Activated CD8-positive, alpha-beta memory T cell treated with anti-CD3 and anti-CD28 coated beads for 1 hour (primary cell): ENCODE measurements at regions not wholly inside any gene's neighbourhood (a gene's known extent, or its start where the extent isn't known, plus 50 kb on each side); places are given as distances from the start of the nearest gene placed in this dataset.
"Not testable (repeated sequence)": the region's sequence is repeated elsewhere in the genome, so short reads cannot be mapped to it uniquely, and the experiment has no call there.

Source experiments
- DNase-seq, 2 donors: peaks; one replicate each; pipeline ENCODE4 v3.0.0-alpha.2; 2020; ENCODE audit warnings: low read depth in 1 of 2; ENCODE audit errors: extremely low read depth in 1 of 2

DNA sequence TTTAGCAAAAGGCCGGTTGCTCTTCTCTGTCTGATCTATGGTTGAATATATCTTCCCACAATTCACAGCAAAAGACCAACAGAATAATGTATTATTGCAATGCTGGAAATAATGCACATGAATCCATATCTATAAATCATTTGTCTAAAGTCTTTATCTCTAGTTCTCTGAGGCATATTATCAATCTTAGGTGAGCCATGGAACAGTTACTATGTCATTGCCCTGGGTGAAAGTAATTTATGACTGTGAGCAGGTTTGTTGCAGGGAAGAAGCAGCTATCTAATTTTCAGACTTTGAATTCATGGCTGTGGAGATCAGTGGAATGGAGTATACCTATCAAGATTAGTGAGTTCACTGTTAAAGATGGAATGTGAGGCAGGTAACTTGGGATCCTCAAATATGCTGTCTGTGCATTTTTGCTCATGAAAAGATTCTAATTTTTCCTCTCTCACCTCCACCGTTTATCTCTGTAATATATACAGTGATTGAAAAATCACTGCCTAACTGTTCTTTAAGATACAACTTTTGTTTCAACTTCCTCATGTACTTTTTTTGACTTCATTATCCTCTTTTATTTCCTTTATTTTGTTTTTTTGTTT is 256.8 kb upstream of the ARSJ start:
- DNase-seq = no peak

- no peak for DNase-seq
Observed at GRCh38 chr4:114237997-114238396, 258.6 kb upstream of the ARSJ start.

GRCh38 chr4:114249561-114249960 is 270.1 kb upstream of the ARSJ start:
- no peak for DNase-seq

DNA sequence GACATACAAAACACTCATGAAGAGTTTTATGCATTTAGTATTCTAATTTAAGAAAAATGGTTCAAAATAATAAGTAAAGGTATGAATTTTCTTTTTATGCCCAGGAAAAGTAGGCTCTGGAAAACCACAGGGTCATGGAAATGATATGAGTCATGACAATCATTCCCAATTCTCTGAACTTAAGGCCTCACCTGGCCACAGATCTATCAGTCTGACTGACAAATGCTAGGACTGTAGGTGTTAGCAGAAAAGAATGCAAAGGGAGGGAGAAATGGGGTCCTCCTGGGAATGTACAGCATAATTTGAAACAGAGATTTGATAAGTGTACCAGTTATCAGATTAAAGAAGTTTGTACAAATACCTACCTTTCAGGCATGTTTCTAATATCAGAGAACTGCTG is 270.5 kb upstream of the ARSJ start:
- no peak for DNase-seq

GRCh38 chr4:114250439-114250891 is 271.0 kb upstream of the ARSJ start:
- no peak for DNase-seq

- DNase-seq = no peak
Observed at GRCh38 chr4:114251020-114251419, 271.6 kb upstream of the ARSJ start.

DNA sequence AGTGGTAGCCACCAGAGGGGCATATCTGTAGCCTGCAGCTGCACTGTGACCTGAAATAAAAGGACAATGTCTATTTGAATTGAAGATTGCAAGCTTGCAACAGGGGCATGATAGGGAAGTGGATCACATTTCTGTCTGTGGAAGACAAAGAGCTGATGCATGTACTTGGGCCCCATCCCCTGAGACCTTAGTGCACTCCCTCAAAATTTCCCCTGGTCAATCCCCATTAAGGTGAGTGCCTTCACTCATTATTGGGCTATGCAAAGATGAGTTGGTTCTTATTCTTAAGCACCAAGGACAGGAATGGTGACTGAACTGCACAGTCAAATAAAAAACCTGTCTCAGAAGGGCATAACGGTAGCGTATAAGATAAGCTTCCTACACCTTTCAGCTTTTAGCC is 273.1 kb upstream of the ARSJ start:
- no peak for DNase-seq

- no peak for DNase-seq
Observed at GRCh38 chr4:114257501-114257900, 278.1 kb upstream of the ARSJ start.

GRCh38 chr4:114262421-114262820 is 283.0 kb upstream of the ARSJ start:
- not testable (repeated sequence) for DNase-seq

GRCh38 chr4:114263233-114263632 is 283.8 kb upstream of the ARSJ start:
- DNase-seq = no peak

DNA sequence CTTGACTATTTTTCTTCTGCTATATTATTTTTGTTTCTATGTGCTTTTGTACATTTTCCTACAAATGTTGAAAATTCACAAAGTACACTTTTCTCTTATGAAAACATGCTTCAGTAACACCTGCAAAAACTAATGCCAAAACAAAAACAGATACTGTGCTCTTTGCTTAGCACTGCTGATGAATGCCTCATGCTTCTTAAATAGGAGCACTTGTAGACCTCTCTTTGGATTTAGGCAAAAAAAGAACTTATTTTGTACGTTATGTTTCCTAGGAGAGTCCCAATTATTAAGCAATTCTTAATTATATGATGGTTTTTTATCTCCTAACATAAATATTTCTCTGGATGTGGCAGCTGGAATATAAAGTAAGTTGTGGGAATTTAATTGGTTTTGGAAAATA is 285.0 kb upstream of the ARSJ start:
- no peak for DNase-seq

GRCh38 chr4:114264877-114265291 is 285.4 kb upstream of the ARSJ start:
- DNase-seq = no peak

DNA sequence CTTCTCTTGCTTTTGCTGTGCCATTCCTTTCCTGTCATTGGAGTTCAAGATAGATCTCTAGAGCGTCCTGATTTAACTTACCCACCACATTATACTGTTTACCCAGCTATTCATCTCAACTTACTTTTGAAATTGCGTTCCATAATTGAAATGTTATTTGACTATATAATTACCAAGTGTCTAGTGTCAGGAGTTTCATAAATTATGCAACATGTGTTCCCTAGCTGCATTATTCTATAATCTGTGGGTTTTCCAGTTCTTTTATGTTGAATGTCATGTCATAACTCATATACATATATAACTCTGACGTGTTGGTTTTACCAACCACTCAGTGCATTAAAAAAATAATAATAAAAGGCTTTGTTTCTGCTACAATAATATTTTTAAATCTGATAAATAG is 285.9 kb upstream of the ARSJ start:
- no peak for DNase-seq

DNA sequence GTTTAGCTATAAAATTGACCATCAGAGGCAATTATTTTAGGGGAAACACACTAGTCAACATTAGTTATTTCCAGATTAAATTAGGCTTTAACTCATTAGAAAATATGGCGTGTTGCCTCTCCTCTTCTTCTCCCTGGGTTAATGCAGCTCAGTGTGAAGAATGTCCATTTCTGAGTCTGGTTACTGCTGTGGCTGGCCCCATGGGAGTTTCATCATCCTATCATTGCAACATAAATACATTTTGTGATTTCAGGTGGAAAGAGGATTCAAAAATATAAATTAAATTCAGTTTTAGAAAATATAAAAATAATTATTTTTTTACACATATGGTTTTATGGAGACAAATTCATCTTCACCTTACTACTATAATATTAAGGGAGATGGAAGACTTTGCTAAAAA is 288.5 kb upstream of the ARSJ start:
- no peak for DNase-seq

- DNase-seq = no peak
Observed at GRCh38 chr4:114271031-114271430, 291.6 kb upstream of the ARSJ start.

- no peak for DNase-seq
Observed at GRCh38 chr4:114272226-114272625, 292.8 kb upstream of the ARSJ start.

- DNase-seq = no peak
Observed at GRCh38 chr4:114273238-114273637, 293.8 kb upstream of the ARSJ start.

DNA sequence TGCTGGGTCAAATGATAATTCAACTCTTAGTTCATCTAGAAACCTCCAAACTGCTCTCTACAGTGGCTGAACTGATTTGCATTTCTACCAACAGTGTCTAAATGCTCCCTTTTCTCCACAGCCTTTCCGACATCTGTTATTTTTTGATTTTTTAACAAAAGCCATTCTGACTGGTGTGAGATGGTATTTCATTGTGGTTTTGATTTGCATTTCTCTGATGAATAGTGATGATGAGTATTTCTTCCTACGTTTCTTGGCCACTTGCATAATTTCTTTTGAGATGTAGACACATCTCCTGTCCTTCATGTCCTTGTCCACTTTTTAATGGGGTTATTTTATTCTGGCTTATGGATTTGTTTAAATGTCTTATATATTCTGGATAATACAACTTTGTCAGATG is 298.2 kb upstream of the ARSJ start:
- DNase-seq = no peak

DNA sequence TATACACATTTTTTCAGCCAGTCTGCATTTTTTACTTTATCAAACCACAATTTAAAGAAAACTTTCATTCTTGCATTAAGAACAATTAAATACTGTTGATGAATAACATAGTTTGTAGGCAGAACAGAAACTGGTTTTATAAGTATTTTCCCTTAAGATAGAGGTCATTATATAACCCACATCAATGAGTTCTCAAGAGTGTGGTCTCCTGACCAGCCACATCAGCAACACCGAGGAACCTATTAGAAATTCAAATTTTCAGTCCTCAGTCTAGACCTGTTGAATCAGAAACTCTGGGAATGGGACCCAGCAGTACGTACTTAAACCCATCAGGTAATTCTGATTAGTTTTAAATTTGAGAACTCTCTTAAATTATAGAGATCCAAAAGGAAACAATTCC is 299.6 kb upstream of the ARSJ start:
- no peak for DNase-seq

GRCh38 chr4:114279711-114280110 is 300.3 kb upstream of the ARSJ start:
- no peak for DNase-seq

GRCh38 chr4:114280645-114281044 is 301.2 kb upstream of the ARSJ start:
- DNase-seq = no peak

DNA sequence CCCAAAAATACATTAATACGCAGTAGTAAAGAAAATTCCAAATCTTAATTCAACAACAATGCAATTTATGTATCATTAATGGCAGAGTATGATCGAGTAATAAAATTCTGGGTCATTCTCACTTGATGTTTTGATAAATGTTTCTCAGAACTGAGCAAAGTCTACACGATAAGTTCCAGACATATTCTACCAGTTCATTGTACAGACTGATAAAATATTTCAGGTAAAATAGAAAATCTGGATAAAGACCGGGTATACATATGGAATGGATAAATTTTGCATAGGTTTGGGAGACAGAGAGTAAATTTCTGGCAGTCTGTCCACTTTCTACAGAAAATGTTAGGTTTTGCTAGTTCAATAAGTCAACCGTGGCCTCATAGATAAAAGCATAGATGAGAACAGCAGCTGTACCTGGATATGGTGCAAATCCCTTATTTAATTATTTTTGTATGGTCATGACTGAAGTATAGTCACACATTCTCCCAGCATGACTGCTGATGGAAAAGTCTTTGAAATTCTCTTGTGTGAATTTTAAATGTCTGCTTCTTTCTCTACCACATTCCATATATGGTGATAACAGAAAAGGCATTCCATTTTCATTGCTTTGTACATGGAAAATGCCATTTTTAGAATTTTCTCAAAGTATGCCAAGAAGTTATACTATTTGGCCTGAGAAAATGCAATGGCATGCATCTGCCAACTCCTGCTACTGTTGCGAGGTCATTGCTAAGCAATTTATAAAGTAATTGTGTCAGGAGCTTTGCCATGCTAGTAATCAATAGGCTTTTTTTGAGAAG is 301.9 kb upstream of the ARSJ start:
- no peak for DNase-seq

- DNase-seq = no peak
Observed at GRCh38 chr4:114282937-114283336, 303.5 kb upstream of the ARSJ start.
